NCI-H524 (cell line): ENCODE measurements at regions not wholly inside any gene's neighbourhood (a gene's known extent, or its start where the extent isn't known, plus 50 kb on each side); places are given as distances from the start of the nearest gene placed in this dataset.

ENCODE experiments used
- DNase-seq, 2 experiments: peaks; one replicate each; lab custom pipeline; 2025; lab: John Stamatoyannopoulos, UW

DNA sequence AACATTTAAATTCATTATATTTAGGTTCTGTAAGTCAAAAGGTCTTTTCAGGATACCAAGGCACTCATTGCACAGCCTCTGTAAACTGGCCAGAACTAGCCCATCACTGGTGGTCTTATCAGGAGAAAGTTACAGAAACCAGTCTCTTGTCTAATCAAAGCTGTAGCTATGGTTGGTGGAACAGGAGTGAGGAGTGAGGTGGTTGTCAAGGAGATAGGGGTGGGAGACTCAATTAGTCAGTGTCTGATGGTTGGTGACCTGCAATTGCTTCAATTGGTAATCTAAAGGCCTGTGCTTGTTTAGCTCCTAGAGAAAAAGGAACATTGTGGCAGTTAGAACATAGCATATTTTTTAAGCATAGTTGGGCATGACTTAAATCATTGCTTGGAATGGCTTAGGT is 458.6 kb upstream of the CDH2 start:
- peak in 1 of 2 experiments; percentile 17 for DNase-seq

DNA sequence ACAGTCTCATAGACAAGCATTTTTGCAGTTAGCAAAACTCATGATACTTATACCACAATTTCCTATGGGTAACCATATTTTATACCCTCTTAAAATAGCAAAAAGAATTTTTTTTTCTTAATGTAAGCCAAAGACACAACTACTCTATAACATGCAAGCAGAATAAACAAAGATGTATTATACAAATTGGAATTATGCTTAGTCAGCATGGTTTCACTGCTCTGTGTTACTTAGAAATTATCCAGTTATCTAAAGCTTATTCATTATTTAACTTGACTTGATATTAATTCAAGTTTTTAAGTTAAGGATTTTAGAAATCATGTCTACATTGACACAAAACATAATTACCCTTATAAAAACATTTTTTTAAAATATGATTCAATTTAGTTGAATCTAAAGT is 449.8 kb upstream of the CDH2 start:
- no peak for DNase-seq

DNA sequence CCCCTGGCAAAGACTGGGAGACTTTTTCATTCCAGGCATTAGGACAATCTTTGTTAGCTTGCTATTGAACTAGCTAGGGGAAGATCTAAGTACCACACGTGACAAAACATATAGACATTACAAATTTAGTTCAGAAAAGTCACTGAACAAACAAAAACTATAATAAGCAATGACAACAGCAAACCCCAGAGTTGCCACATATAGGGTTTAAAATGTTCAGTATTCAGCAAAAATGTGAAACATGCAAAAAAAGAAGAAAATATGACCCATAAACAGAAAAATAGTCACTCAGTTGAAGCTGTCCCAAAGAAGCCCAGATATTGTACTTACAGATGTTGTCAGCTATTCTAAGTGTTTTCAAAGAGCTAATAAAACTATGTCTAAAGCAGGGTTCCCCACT is 431.1 kb upstream of the CDH2 start:
- no peak for DNase-seq

DNA sequence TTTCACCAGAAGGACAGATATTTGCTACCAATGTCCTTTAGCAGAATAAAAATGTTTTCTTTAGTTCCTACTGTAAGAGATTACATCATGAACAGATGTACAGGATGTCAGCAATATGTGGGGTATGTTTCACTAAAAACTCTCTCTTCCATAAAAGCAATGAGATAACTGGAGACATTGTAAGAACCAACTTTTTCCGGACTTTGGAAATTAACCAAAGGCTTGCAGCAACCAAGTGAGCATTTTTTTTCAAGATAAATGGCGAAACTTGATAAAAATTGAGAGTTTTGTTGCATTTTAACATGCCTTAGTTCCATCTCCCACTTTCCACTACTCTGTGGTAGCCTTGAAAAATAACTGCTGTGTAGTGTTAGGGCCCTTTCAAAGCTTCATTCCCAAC is 429.8 kb upstream of the CDH2 start:
- no peak for DNase-seq

DNA sequence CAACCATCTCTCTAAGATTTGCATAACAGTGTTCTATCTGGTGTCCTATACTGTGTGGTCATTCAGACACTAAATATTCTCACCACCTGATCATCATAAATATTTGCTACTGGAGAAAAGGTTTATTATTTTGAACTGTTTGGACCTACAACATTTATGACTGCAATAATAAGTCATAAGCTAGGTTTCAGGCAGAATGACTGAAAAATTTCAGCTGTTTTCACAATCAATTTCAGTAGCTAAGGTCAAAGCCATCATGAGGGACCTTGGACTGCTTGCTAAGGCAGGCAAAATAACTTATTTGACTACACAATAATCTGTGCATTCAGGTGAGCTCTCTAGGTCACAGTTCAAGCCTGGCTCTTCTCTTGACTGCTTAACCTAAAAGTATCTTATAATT is 425.5 kb upstream of the CDH2 start:
- no peak for DNase-seq

DNA sequence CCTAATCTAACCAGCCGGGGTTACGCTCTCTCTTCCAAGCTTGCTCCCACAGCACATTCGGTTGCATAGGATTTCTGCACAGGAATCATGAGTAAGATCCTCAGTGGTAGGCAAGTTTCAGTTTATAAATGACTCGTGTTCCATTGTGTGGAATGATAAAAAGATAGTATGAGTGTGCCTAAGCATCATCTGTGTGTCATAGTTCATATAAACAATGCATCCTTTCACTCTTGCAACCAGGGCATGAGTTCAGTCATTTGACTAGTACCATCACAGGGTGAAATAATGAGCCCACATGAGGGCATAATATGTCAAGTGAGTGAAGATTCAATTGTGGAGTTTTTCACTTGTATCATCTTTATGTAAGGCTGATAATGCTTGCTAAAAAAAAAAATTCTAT is 417.1 kb upstream of the CDH2 start:
- no peak for DNase-seq

DNA sequence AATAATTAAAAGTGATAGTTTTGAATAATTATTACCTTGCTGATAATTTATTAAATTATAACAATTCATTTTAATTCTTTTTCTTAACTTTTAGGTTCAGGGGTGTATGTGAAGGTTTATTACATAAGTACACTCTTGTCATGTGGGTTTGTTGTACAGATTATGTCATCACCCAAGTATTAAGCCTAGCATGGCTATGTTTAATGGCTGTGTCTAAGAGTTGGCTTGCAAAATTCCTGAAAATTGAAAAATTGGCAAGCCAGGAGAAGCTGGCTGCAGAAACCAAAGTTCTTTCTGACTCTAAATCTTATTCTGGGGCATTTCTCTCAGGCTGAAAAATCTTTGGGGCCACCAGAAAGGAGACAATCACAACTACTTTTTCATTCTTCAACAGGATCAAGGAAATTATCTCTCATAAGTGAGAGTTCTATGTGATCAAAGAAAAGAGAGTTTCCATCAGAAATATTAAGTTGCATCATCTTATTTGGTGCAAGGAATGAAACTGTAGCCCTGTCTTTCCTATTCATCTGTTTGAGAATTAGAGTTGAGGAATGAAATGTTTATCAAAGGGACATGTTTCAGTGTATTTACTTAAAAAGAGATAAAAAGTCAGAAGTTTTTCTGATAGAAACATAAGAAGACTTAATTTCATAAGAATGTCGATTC is 412.1 kb upstream of the CDH2 start:
- DNase-seq = no peak

DNA sequence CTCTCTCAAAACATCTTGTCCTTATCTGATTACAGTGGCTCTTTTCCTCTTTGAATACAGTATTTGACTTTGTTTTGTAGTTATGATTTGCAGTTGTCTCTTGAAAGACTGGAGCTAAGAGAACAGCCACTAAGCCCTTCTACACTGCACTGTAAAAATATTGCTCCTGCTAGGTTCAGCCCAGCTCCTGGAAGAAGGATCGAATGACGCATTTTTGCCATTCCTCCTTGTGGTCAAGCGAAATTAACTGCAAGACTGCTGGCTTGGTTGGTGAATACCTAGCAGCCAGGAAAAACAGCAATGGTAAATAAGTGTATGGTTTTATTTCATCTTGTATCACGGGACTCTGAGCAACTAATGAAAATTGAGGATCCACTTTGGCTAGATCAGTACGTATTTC is 407.8 kb upstream of the CDH2 start:
- no peak for DNase-seq

DNA sequence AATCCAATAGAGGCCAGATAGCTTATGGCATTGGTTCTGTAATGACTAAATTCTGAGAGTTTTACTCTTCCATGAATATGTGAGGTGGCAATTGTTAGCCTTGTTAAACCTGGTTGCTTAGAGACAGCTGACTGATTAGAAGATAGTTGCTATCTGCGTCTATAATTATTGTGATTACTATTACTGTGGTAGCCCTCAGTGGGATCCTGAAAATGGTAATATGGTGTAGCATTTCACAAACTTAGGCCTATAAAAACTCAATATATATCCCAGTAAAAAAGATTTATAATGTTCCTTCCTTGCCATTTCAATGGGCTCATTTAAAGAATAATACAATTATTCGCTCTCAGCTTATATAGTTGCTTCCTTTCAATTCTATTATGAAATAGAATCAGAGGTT is 405.8 kb upstream of the CDH2 start:
- DNase-seq = no peak

DNA sequence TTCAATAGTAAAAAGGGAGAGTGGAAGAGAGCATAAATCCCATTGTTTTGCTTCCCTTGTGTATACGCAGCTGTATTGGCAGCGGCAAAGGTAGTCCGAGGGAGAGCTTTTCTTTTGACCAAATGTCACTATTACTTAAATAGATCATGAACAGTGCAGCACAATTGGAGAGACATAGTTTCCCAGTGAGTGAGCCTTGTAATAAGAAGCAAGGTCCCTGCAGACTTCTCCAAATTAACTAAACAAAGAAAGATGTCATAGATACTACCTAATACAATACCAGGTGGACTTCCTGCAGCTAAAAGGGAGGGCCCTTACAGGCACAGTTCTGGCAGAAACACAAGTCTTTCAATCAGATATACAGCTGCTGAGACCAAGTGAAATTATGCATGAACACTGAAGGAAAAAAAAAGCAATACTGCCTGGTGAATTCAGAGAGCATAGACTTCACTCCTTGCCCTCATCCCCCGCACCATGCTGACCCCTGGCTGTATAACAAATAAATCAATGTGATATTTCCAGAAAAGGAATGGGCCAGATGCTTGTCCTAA is 404.7 kb upstream of the CDH2 start:
- DNase-seq = no peak

DNA sequence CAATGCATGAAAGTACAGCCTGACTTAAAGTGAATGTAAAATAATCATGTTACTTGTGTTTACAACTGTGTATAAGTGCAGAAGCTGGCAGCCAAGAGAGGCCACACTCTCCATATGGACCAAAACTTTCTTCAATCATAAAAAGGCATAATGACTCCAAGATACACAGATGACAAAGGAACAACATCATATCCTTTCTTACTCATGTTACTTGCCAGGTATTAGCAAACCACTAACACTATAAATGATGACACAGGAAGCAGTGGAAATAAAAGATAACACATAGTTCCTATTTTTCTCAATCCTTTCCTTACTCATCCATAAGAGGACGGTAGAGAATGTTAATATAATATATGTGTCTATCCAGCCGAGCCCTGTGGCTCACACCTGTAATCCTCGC is 400.0 kb upstream of the CDH2 start:
- DNase-seq = no peak

DNA sequence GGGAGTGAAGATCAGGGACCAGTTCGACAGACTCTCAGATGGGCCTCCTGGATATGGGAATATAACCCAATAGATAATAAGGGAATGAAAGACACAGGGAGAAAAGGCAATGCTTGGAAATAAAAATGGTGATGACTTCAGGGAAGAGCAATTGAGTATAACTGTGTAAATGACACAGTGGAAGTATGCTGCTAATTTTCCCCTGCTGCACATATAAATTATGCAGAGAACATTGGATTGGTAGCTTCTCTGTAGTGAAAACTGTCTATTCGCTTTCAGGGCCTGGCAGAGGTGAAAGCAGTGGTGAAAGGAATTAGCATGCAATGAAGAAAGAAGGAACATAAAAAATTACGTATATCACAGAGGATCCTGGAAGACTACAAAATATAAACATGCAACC is 398.2 kb upstream of the CDH2 start:
- no peak for DNase-seq

DNA sequence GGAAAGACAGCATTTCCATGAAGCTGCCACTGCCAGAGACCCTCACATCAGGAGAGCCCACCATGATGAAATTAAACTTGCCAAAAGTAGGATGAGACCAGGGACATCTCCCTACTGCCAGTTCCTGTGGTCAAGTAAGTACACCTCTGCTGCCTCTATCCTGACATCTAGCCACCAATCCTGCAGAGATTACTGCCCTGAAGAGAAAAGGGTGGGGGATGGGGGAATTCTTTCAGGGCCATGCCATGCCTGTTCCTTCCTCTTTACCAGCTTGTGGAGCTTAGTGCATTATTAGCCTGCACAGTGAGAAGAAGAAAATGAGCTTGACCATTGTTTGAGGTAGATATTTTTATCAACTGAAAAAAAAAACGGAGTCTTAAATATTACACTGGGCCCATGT is 397.2 kb upstream of the CDH2 start:
- no peak for DNase-seq

DNA sequence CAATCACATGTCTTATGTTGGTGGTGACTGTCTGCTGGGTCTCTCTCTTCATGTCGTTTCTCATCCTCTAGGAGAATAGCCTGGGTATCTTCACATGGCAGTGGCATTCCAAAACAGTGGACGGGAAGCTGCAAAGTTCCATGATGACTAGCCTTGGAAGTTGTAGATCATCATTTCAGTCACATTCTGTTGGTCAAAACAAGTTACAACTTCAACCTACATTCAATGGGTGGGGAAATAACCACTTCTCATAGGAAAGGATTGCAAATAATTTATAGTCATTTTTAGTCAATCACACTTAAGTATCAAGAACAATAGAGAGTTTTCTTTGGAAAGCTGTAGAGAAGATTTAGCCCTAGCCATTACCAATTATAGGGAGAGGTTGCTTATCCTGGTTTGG is 395.0 kb upstream of the CDH2 start:
- DNase-seq = no peak

DNA sequence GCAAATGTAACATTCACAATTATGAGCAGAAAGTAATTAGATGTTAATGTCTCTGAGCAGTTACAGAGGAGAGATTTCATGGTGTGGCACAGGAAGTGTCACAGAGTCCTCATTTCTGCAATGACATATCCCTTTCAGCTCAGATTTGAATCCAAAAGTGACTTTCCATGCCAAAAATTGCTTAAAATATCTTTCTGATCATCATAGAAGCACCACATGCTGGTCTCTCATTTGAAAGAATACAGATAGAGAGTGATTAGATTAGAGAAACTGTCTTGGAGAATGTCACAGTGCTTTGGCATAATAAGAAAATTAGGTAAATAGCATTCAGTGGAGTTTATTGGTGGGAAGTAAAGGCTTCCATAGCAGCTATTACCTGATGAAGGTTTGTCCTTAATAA is 383.4 kb upstream of the CDH2 start:
- no peak for DNase-seq

DNA sequence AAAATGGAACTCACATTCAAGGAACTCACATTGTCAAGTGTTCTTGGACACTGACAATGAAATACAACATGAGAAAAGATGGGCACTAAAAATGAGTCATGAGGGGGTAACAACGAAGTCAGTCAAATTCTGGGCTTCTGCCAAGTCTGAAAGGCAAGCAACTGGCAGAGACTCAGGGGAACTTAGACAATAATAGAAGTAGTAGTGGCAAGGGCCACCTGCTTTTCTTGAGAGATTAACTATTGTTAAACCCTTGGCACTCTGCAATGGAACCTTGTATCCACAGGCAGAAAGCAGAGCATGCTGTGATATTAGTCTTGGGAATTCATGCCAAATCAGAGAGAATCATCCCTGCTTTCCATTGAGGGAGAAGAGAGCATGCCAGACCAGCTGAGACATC is 382.6 kb upstream of the CDH2 start:
- DNase-seq = peak; percentile 27 to 51

DNA sequence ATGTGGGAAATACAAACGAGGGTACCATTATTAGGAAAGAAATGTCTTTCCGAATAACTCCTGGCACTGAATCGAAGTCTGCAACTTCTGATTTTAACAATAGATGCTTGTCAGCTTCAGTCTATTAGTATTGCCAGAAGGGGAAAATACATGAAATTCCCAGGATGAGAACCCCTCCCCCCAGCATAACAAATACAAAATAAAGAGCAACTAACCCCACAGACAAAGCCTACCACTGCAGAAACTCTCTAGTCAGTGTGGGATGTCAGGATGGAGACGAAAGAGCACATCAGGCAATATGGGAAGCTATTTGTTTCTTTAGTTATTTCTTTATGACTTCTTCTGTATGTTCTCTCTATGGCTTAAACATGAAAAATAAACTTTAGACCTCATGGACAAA is 365.0 kb upstream of the CDH2 start:
- DNase-seq = no peak

DNA sequence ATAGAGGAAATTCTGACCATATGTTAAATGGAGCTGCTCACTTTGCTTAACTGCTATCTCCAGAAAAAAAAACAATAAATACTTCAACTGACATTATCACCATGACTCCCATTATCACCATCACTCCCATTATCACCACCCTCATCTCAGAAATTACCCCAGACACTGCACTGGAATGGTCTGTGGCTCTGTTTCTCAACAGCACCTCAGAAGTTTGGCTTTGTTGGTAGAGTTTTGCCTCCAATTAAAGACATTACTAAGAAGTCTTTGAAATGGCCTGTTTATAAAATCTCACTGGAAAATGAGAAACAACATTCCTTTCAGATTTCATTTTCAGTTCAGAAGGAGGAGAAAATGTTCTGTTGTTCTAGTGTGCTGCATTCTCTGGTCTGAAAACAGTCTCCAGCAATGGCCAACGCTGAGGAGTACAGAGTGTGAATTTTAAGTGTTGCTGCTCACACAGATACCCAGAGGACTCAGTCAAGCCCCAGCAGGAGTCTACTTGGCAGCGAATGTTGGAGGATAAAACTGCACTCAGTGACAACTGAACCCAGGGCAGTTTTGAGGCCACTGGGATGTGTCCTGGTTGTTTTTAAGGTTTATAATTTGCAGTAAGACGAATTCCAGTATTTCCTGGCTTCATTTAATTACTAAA is 364.5 kb upstream of the CDH2 start:
- DNase-seq = no peak

DNA sequence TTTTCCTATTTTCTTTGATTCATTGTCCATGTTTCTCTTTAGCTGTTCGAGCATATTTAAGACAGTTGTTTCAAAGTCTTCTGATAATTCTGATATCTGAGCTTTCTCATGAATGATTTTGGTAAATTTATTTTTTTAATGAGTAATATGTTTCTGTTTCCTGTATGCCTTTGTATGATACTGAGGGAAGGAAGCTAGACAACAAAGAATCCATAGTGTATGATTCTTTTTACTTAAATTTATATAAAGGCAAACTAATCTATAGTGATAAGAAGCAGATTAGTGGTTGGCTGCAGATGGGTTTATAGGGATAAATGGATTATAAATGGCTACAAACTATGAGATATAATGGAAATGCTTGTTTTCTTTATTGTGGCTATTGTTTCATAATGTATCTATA is 352.7 kb upstream of the CDH2 start:
- no peak for DNase-seq

DNA sequence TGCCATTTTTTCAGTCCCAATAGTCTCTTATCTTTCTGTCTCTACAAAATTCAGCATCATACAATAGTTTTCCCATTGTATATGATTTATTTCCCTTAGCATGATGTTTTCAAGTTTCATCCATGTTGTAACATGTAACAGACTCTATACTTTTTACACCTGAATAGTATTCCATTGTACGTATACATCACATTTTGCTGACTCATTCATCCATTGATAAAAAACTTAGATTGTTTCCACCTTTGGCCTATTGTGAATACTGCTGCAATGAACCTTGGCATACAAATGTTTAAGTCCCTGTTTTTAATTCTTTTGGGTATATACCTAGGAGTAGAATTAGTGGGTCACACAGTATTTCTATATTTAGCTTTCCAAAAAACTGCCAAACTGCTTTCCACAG is 349.3 kb upstream of the CDH2 start:
- no peak for DNase-seq

DNA sequence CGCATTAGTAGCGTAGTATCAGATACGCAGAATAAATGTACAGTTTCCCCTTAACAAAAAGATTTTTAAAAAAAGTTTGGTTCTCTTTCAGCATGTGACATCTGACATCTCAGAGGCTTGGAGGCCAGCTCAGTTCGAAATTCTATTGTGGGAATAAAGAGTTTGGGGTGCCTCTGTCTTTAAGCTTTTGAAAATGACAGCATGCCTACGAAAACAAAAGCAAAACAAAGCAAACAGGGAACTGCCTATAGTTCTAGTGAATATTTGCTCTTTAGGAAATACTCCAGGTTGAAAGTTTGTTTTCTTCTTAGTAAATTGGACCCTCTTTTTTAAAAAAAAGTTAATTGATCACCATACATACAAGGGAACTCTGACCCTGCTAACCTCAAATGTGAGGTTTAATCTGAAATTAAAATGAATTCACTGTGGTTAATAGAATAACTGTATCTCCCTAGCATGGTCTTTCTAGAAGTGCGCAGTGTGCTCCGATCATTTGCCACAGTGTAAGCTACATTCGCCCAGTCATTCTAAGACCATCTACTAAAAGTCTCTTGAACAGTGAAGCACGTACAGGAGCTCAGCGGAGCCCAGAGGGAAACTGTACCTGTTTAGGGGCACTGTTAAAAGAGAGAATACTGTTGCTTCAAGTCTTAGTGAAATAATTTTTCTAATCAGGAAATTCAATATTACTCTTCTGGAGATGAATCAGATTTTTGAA is 347.0 kb upstream of the CDH2 start:
- DNase-seq = no peak

DNA sequence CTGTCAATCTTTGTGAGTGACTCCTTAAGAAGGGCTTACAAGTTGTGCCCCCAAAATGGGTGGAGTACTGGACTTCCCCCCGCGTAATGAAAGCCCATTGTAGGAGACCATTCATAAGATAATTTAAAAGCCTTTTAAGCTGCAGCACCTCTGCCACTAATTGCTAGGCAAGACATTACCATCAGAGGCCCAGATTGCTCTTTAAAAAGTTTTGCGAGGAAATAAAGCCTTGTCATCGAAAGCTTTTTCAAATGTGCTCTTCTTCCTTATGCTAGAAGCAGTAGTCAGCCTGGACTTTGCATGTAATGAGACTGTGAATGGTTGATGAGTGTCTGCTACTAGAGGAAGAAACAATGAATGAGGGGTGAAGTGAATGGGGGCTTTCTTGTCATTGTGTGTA is 345.3 kb upstream of the CDH2 start:
- no peak for DNase-seq

DNA sequence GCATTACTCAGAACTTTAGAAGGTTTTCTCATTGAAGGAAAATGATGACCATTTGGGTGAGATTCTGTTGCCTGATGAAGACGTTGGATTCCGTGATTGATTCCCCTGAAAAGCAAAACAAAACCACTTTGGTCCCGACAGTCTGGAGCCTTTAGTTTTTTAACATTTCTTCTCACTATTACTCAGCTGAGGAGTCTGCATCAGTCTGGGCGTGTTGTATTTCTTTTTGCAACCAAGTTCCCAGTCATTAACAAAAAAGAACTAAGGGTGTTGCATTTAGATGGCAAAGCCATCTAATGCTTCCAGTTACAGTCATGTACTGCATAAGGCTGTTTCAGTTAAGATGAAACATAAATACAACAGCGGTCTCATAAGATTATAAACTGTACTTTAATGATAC is 343.1 kb upstream of the CDH2 start:
- no peak for DNase-seq
